Mammary epithelial cell (primary cell): ENCODE measurements at regions not wholly inside any gene's neighbourhood (a gene's known extent, or its start where the extent isn't known, plus 50 kb on each side); places are given as distances from the start of the nearest gene placed in this dataset.

Experiments used
- EZH2 ChIP-seq: IDR thresholded peaks from 2 replicates; pipeline ENCODE4 v1.6.1; 2012; ENCODE audit warnings: low read length, inconsistent platforms, borderline replicate concordance
- TF ChIP-seq, protein P1 (sequence below), 2 donors: IDR thresholded peaks in 1 of 2; conservative IDR thresholded peaks in 1 of 2; 2 replicates each; pipeline ENCODE4 v1.5.1; 2011 to 2012; ENCODE audit warnings: inconsistent platforms in 2 of 2, low read length in 2 of 2, mild to moderate bottlenecking in 2 of 2, control low read depth in 1 of 2, low read depth in 1 of 2; ENCODE audit not compliant: insufficient read depth in 1 of 2; ENCODE audit errors: extremely low read depth in 1 of 2

GRCh38 chr4:189858435-189858834, 82.2 kb upstream of the FRG1 start:
- TF ChIP-seq, protein P1, sequence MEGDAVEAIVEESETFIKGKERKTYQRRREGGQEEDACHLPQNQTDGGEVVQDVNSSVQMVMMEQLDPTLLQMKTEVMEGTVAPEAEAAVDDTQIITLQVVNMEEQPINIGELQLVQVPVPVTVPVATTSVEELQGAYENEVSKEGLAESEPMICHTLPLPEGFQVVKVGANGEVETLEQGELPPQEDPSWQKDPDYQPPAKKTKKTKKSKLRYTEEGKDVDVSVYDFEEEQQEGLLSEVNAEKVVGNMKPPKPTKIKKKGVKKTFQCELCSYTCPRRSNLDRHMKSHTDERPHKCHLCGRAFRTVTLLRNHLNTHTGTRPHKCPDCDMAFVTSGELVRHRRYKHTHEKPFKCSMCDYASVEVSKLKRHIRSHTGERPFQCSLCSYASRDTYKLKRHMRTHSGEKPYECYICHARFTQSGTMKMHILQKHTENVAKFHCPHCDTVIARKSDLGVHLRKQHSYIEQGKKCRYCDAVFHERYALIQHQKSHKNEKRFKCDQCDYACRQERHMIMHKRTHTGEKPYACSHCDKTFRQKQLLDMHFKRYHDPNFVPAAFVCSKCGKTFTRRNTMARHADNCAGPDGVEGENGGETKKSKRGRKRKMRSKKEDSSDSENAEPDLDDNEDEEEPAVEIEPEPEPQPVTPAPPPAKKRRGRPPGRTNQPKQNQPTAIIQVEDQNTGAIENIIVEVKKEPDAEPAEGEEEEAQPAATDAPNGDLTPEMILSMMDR (conservative IDR thresholded peaks at IDR 0.05 in 1 of 2, IDR thresholded peaks at IDR 0.05 in 1 of 2; ENCODE audit: extremely low read depth in 1 of 2, insufficient read depth in 1 of 2, low read depth in 1 of 2, low read length in 2 of 2) = no peak
- TF ChIP-seq EZH2 = no peak
